ENCODE measurements at regions not wholly inside any gene's neighbourhood (a gene's known extent, or its start where the extent isn't known, plus 50 kb on each side); places are given as distances from the start of the nearest gene placed in this dataset.

GRCh38 chr2:18899725-18900124 lies 310.4 kb upstream of the NT5C1B start:
- TF ChIP-seq POLR2A (IDR thresholded peaks at IDR 0.05; ENCODE audit: low read depth, low read length) (no peak), POLR2AphosphoS5 (IDR thresholded peaks at IDR 0.05; ENCODE audit: insufficient read depth, low read depth, low read length) (no peak), CTCF (IDR thresholded peaks at IDR 0.05; ENCODE audit: extremely low read depth in 1 of 2, insufficient read depth in 1 of 2, low read depth in 1 of 2, low read length in 2 of 2) (no peak), EZH2 (IDR thresholded peaks at IDR 0.05; ENCODE audit: borderline replicate concordance, low read depth, low read length, severe bottlenecking) (no peak), MAX (IDR thresholded peaks at IDR 0.05; ENCODE audit: insufficient read depth, insufficient read length) (no peak), JUN (IDR thresholded peaks at IDR 0.05; ENCODE audit: borderline replicate concordance, insufficient read depth, insufficient read length, low read depth) (no peak), MYC (IDR thresholded peaks at IDR 0.05; ENCODE audit: low read depth, low read length) (no peak), FOS (IDR thresholded peaks at IDR 0.05; ENCODE audit: borderline replicate concordance, insufficient read depth, low read length) (no peak)

Data from endothelial cell of umbilical vein (primary cell).